Activated naive CD8-positive, alpha-beta T cell treated with anti-CD3 and anti-CD28 coated beads, Interleukin-2, amount 50 U/mL, for 24 hours (primary cell): ENCODE measurements at regions not wholly inside any gene's neighbourhood (a gene's known extent, or its start where the extent isn't known, plus 50 kb on each side); places are given as distances from the start of the nearest gene placed in this dataset.

Experiments
- ATAC-seq: fragments of 150-1000 bp; cut with Tn5 transposase; one replicate; pipeline ENCODE4 v1.10.0; 2021
- DNase-seq: peaks from one replicate; pipeline ENCODE4 v3.0.0; 2021
- H3K27ac Mint-ChIP-seq: one replicate; pipeline ENCODE4 v1.8.0; 2021; ENCODE audit warnings: mild to moderate bottlenecking, mixed read lengths
- H3K27me3 Mint-ChIP-seq: one replicate; pipeline ENCODE4 v1.8.0; 2021; ENCODE audit warnings: mixed read lengths
- H3K36me3 Mint-ChIP-seq: one replicate; pipeline ENCODE4 v1.8.0; 2021; ENCODE audit warnings: low read depth, mixed read lengths
- H3K4me1 Mint-ChIP-seq: one replicate; pipeline ENCODE4 v1.8.0; 2021; ENCODE audit warnings: mixed read lengths
- H3K4me3 Mint-ChIP-seq: one replicate; pipeline ENCODE4 v1.8.0; 2021; ENCODE audit warnings: mild to moderate bottlenecking, moderate library complexity, mixed read lengths
- H3K9me3 Mint-ChIP-seq: one replicate; pipeline ENCODE4 v1.8.0; 2021; ENCODE audit warnings: mixed read lengths

DNA sequence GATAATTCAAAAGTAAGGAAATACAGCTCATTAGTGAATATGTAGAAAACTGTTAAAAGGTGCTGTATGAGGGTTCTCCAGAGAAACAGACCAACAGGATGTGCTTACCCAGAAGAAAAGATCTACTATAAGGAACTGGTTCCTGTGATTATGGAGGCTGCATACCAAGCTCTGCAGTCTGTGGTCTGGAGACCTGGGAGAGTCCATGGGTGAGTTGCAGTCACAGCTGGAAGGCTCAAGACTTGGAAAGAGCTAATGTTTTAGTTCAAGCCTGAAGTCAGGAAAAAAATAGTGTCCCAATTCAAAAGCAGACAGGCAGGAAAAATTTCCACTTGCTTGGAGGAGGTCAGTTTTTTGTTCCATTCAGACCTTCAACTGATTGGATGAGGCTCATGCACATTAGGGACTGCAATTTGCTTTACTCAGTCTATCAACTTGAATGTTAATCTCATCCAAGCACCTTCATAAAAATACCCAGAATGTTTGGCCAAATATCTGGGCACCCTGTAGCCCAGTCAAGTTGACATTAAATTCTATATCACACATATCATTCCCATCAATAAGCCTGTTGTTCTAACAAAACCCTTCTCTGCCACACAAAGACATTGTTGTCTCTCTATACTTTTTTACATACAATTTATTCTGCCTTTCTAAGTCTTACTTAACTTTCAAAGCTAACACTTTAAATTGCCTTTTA lies 197.9 kb upstream of the KLF6 start:
- Mint-ChIP-seq H3K4me3 (no peak overlapping the region), H3K27me3 (no peaks in the 10 kb centered on the region), H3K36me3 (peaks cover 3% of the 10 kb centered on the region), H3K4me1 (peaks cover 32% of the 10 kb centered on the region), H3K27ac (no peak overlapping the region), H3K9me3 (no peaks in the 10 kb centered on the region)
- DNase-seq (no peak), ATAC-seq (no peak)

DNA sequence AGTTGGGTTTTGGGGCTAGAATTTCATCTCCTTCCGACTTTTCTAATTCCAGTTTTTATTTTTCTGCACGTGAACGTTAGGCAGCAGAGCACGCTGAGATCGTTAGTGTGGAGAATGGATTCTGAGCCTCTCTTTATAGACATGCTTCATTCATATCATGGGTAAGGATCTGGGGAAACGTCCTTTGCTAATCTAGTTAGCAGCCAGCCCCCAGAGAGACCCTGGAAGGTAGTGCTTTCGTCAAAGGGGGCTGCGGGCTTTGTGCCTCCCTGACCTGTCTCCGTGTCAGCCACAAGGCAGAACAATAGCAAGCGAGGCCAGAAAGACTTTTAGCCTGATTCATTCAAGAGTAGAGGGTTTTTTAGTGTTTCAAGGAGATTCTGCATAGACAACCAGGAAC lies 196.3 kb upstream of the KLF6 start:
- DNase-seq (no peak), ATAC-seq (no peak)
- Mint-ChIP-seq H3K4me1 (peaks cover 32% of the 10 kb centered on the region), H3K9me3 (no peaks in the 10 kb centered on the region), H3K27me3 (no peaks in the 10 kb centered on the region), H3K4me3 (no peak overlapping the region), H3K36me3 (peaks cover 3% of the 10 kb centered on the region), H3K27ac (no peak overlapping the region)

DNA sequence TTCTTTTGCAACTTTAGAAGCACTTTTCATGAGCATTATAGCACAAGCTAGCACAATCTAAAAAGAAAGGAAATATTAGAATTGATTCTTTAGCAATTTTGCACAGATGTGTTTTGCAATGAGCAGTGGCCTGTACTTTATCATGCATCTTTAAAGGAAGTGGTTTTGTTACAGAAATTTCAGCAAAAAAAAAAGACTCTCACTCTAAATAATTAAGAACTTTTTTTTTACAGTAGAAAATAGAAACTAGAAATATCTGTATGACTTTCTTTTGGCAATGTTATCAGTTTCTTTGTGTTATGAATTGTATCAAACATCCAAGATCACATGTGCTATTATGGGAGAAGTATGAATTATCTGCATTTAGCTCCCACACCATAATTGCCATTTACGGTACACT lies 195.7 kb upstream of the KLF6 start:
- ATAC-seq (no peak), DNase-seq (no peak)
- H3K4me3 Mint-ChIP-seq: no peak overlapping the region
- no peaks in the 10 kb centered on the region for H3K27me3 Mint-ChIP-seq
- H3K27ac Mint-ChIP-seq: no peak overlapping the region
- H3K36me3 Mint-ChIP-seq: peaks cover 3% of the 10 kb centered on the region
- H3K4me1 Mint-ChIP-seq: peaks cover 32% of the 10 kb centered on the region
- H3K9me3 Mint-ChIP-seq: no peaks in the 10 kb centered on the region

DNA sequence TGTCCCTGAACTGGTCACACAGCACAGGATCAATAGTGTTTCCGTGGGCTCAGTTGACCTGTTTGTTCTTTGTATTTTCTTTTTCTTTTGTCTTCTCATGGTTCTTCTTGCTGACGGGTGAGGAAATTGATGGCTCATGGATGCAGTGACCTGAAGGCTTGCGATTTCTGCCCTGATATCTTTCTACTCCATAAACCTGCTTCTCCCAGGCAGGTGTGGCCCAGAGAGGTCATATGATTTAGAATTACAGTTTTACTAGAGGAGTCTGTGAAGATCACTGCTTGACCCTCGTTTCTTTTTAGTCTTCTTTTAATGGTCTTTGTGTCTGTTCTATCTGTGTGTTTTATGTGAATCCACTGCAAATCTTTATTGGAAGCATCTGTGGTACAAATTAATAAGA lies 195.1 kb upstream of the KLF6 start:
- Mint-ChIP-seq H3K9me3 (no peaks in the 10 kb centered on the region), H3K27me3 (no peaks in the 10 kb centered on the region), H3K4me3 (no peak overlapping the region), H3K4me1 (peaks cover 32% of the 10 kb centered on the region), H3K36me3 (peaks cover 3% of the 10 kb centered on the region), H3K27ac (no peak overlapping the region)
- DNase-seq (no peak), ATAC-seq (no peak)

- H3K4me3 Mint-ChIP-seq: no peak overlapping the region
- DNase-seq: no peak
- no peak overlapping the region for H3K27ac Mint-ChIP-seq
- ATAC-seq: no peak
- H3K9me3 Mint-ChIP-seq: peaks cover 7% of the 10 kb centered on the region
- H3K27me3 Mint-ChIP-seq: no peaks in the 10 kb centered on the region
- H3K4me1 Mint-ChIP-seq: peaks cover 34% of the 10 kb centered on the region
- peaks cover 5% of the 10 kb centered on the region for H3K36me3 Mint-ChIP-seq
Measured at GRCh38 chr10:3978761-3979160, 193.8 kb upstream of the KLF6 start.

- ATAC-seq (no peak), DNase-seq (no peak)
- Mint-ChIP-seq H3K27ac (no peak overlapping the region), H3K4me3 (no peak overlapping the region), H3K27me3 (no peaks in the 10 kb centered on the region), H3K9me3 (peaks cover 7% of the 10 kb centered on the region), H3K36me3 (peaks cover 5% of the 10 kb centered on the region), H3K4me1 (peaks cover 36% of the 10 kb centered on the region)
Measured at GRCh38 chr10:3978174-3978573, 193.2 kb upstream of the KLF6 start.

- H3K36me3 Mint-ChIP-seq: peaks cover 4% of the 10 kb centered on the region
- no peak overlapping the region for H3K4me3 Mint-ChIP-seq
- H3K9me3 Mint-ChIP-seq: peaks cover 7% of the 10 kb centered on the region
- no peak overlapping the region for H3K27ac Mint-ChIP-seq
- peaks cover 40% of the 10 kb centered on the region for H3K4me1 Mint-ChIP-seq
- no peaks in the 10 kb centered on the region for H3K27me3 Mint-ChIP-seq
- no peak for DNase-seq
- ATAC-seq: no peak
Measured at GRCh38 chr10:3977761-3978160, 192.8 kb upstream of the KLF6 start.

- H3K9me3 Mint-ChIP-seq: peaks cover 7% of the 10 kb centered on the region
- peaks cover 3% of the 10 kb centered on the region for H3K36me3 Mint-ChIP-seq
- no peak overlapping the region for H3K4me3 Mint-ChIP-seq
- ATAC-seq (peak; percentile 48), DNase-seq (no peak)
- peaks cover 48% of the 10 kb centered on the region for H3K4me1 Mint-ChIP-seq
- H3K27me3 Mint-ChIP-seq: no peaks in the 10 kb centered on the region
- H3K27ac Mint-ChIP-seq: no peak overlapping the region
Measured at GRCh38 chr10:3976718-3977117, 191.7 kb upstream of the KLF6 start.

DNA sequence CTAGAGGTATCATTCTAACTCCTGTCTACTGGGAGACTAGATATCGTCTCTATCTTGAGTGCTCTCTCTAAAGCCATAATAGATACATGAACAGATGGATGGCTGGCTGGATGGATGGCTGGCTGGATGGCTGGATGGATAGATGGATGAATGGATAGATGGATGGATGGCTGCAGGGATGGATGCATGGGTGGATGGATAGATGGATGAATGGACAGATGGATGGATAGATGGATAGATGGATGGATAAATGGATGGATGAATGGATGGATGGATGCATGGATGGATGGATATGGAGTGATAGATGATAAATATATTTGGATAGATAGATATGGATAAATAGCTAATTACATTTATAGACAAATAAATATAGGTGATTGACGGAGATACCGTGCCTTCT lies 191.2 kb upstream of the KLF6 start:
- Mint-ChIP-seq H3K4me1 (peaks cover 47% of the 10 kb centered on the region), H3K4me3 (no peak overlapping the region), H3K27me3 (no peaks in the 10 kb centered on the region), H3K9me3 (peaks cover 7% of the 10 kb centered on the region), H3K36me3 (peaks cover 3% of the 10 kb centered on the region), H3K27ac (no peak overlapping the region)
- ATAC-seq: no peak
- no peak for DNase-seq

GRCh38 chr10:3975016-3975415 lies 190.0 kb upstream of the KLF6 start:
- DNase-seq (no peak), ATAC-seq (no peak)
- Mint-ChIP-seq H3K4me3 (no peak overlapping the region), H3K27me3 (no peaks in the 10 kb centered on the region), H3K27ac (no peak overlapping the region), H3K9me3 (peaks cover 7% of the 10 kb centered on the region), H3K4me1 (peaks cover 47% of the 10 kb centered on the region), H3K36me3 (peaks cover 3% of the 10 kb centered on the region)

DNA sequence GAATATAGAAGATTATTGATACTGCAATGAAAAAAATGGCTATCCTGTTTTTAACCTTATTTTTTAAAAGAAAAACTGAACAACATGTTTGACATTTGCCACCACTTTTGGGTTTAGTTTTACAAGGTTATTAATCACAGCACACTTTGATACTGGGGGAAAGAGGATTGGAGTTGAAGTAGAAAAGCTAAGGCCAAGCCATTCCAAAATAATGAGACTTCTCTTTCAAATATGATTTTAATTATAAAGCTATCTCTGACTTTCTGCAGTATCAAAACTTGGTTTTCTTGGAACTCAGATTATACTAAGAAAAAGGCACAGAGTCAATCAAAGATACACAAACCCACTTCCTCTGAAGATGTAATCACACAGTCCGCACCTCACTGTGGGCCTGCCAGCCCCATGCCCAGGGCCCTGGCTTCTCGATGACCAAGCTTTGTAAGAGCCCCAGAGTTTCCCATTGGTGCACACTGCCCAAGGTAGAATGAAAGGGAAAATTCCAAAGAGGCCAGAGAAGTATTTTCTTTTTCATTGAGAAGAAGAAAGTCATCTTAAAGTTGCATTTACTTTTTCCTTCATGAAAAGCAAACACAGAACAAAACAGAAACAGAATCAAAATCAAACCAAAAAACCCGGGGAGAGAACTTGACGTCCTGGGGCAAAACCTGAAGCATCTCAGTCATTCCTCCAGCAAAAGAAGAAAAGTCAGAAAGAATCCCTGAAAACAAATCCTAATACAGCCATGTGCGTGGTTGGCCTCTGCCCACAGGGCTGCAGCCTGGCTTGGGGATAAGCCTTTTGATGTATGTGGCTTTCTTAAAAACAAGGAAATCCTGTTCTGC lies 187.7 kb upstream of the KLF6 start:
- Mint-ChIP-seq H3K4me3 (peak overlapping the region; percentile 65), H3K27ac (peak overlapping the region; percentile 92), H3K27me3 (no peaks in the 10 kb centered on the region), H3K4me1 (peaks cover 44% of the 10 kb centered on the region), H3K36me3 (peaks cover 3% of the 10 kb centered on the region), H3K9me3 (peaks cover 7% of the 10 kb centered on the region)
- DNase-seq (peak; percentile 41), ATAC-seq (peak; percentile 90)

GRCh38 chr10:3971713-3972112 lies 186.7 kb upstream of the KLF6 start:
- no peak for ATAC-seq
- Mint-ChIP-seq H3K4me3 (no peak overlapping the region), H3K4me1 (peaks cover 44% of the 10 kb centered on the region), H3K36me3 (peaks cover 5% of the 10 kb centered on the region), H3K27me3 (no peaks in the 10 kb centered on the region), H3K9me3 (peaks cover 7% of the 10 kb centered on the region), H3K27ac (peak overlapping the region; percentile 92)
- no peak for DNase-seq

- peaks cover 5% of the 10 kb centered on the region for H3K36me3 Mint-ChIP-seq
- ATAC-seq (peak; percentile 30), DNase-seq (no peak)
- H3K9me3 Mint-ChIP-seq: peaks cover 6% of the 10 kb centered on the region
- peak overlapping the region; percentile 48 for H3K27ac Mint-ChIP-seq
- H3K4me3 Mint-ChIP-seq: no peak overlapping the region
- H3K27me3 Mint-ChIP-seq: no peaks in the 10 kb centered on the region
- peaks cover 44% of the 10 kb centered on the region for H3K4me1 Mint-ChIP-seq
Measured at GRCh38 chr10:3969876-3970666, 185.1 kb upstream of the KLF6 start.

DNA sequence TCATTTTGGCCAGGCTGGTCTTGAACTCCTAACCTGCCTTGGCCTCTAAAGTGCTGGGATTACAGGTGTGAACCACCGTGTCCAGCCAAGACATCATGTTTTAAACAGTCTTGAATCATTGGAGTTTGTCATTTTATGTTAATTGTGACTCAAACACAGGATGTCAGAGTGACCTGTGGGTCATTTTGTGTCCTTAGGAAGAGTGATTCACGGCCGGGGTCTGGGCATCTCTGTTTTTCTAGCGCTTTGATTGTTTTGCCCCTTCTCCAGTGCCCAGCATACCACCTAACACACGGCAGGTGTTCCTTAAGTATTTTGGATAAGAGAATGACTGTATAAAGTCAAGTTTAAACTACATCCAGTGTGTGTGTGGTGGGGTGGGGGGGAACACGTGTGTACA lies 183.7 kb upstream of the KLF6 start:
- no peak for ATAC-seq
- no peaks in the 10 kb centered on the region for H3K27me3 Mint-ChIP-seq

DNA sequence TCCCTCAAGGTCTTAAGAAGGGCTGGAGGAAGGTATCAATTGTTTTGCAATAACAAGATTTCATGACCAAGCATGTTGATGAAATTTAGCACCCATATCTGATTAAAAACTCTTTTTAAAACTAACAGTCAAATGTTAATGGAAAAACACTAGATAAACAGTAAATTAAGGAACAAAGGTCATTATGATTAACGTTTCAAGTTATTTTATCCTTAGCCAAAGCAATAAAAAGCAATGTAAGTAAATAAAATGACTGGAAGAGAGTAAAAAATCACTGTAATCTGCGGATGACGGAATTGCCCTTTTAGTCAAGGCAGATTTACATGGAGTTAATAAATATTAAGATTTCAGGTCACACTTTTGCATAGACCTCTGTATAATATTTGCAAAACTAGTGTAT lies 179.5 kb upstream of the KLF6 start:
- Mint-ChIP-seq H3K4me3 (no peak overlapping the region), H3K4me1 (peaks cover 26% of the 10 kb centered on the region), H3K27ac (no peak overlapping the region), H3K9me3 (no peaks in the 10 kb centered on the region), H3K27me3 (no peaks in the 10 kb centered on the region), H3K36me3 (peaks cover 3% of the 10 kb centered on the region)
- no peak for DNase-seq
- ATAC-seq: no peak

More for the DNA sequence above, 183.7 kb upstream of the KLF6 start:
- H3K4me3 Mint-ChIP-seq: no peak overlapping the region
- H3K27ac Mint-ChIP-seq: no peak overlapping the region
- H3K4me1 Mint-ChIP-seq: peaks cover 42% of the 10 kb centered on the region
- no peak for DNase-seq
- H3K36me3 Mint-ChIP-seq: peaks cover 3% of the 10 kb centered on the region
- no peaks in the 10 kb centered on the region for H3K9me3 Mint-ChIP-seq
